Stimulated activated naive CD8-positive, alpha-beta T cell treated with anti-CD3 and anti-CD28 coated beads, Interleukin-15, amount 100 ng/mL, for 72 hours (primary cell): ENCODE measurements at regions not wholly inside any gene's neighbourhood (a gene's known extent, or its start where the extent isn't known, plus 50 kb on each side); places are given as distances from the start of the nearest gene placed in this dataset.
A peak's percentile ranks its signal among the peaks of the same experiment; 100 is the strongest.
"Not testable (repeated sequence)": the region's sequence is repeated elsewhere in the genome, so short reads cannot be mapped to it uniquely, and the experiment has no call there.

Source experiments
- ATAC-seq: fragments of 150-1000 bp; cut with Tn5 transposase; 2 replicates; pipeline ENCODE4 v1.10.0; 2021; ENCODE audit warnings: mild to moderate bottlenecking, moderate library complexity
- DNase-seq, 2 donors: peaks; one replicate each; pipeline ENCODE4 v3.0.0; 2021 to 2022
- H3K27ac Mint-ChIP-seq, 2 donors: one replicate each; pipeline ENCODE4 v1.8.0; 2022; ENCODE audit warnings: mild to moderate bottlenecking in 2 of 2, mixed read lengths in 2 of 2, moderate library complexity in 2 of 2
- H3K27me3 Mint-ChIP-seq: one replicate; pipeline ENCODE4 v1.8.0; 2022; ENCODE audit warnings: mixed read lengths
- H3K4me1 Mint-ChIP-seq: one replicate; pipeline ENCODE4 v1.8.0; 2022; ENCODE audit warnings: mild to moderate bottlenecking, mixed read lengths
- H3K4me3 Mint-ChIP-seq, 2 donors: one replicate each; pipeline ENCODE4 v1.8.0; 2022; ENCODE audit warnings: mild to moderate bottlenecking in 2 of 2, mixed read lengths in 2 of 2, moderate library complexity in 1 of 2
- H3K9me3 Mint-ChIP-seq, 2 donors: one replicate each; pipeline ENCODE4 v1.8.0; 2022; ENCODE audit warnings: mixed read lengths in 2 of 2

DNA sequence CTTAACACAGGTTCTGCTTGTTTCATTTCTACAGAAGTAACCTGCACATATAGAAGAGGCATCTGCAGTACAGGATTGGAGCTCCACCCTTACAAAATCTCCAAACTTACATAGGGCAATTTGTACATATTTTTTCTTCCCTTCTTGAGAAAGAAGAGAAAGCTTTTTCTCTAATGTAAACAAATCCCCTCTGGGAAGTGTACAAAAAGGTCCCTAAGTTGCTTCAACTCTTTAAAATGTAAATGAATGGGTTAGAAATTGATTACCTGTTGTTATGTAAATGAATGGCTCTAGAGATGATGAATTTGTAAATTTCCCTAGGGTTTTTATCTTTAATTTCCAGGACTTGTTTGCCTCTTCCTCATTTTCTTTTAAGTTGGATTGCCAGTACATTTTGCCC is 1183.7 kb downstream of the MRPL39 start:
- Mint-ChIP-seq H3K9me3 (peaks cover 8 to 12% of the 10 kb centered on the region in 2 donors), H3K4me1 (no peaks in the 10 kb centered on the region), H3K27ac (no peak overlapping the region), H3K4me3 (no peak overlapping the region), H3K27me3 (no peaks in the 10 kb centered on the region)
- DNase-seq (no peak), ATAC-seq (no peak)

- H3K4me3 Mint-ChIP-seq, result no peak overlapping the region
- peaks cover 16 to 24% of the 10 kb centered on the region in 2 donors for H3K9me3 Mint-ChIP-seq
- H3K4me1 Mint-ChIP-seq, result no peaks in the 10 kb centered on the region
- H3K27ac Mint-ChIP-seq, result peak overlapping the region in 1 of 2 donors; percentile 74
- H3K27me3 Mint-ChIP-seq, result no peaks in the 10 kb centered on the region
- ATAC-seq, result no peak
- DNase-seq, result no peak
These were observed 1186.6 kb downstream of the MRPL39 start for GRCh38 chr21:24420689-24421088.

DNA sequence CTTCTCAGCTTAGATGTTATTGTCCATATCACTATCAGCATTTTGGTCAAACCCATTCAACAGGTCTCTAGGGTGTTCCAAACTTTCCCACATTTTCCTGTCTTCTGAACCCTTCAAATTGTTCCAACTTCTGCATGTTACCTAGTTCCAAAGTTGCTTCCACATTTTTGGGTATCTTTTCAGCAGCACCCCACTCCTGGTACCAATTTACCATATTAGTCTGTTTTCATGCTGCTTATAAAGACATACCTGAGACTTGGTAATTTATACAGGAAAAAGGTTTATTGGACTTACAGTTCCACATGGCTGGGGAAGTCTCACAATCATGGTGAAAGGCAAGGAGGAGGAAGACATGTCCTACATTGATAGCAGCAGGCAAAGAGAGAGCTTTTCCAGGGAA is 1187.6 kb downstream of the MRPL39 start:
- DNase-seq, H3K4me1 Mint-ChIP-seq, H3K4me3 Mint-ChIP-seq, H3K27ac Mint-ChIP-seq, ATAC-seq, H3K27me3 Mint-ChIP-seq: not testable (repeated sequence)
- H3K9me3 Mint-ChIP-seq, result peaks cover 16 to 24% of the 10 kb centered on the region in 2 donors

DNA sequence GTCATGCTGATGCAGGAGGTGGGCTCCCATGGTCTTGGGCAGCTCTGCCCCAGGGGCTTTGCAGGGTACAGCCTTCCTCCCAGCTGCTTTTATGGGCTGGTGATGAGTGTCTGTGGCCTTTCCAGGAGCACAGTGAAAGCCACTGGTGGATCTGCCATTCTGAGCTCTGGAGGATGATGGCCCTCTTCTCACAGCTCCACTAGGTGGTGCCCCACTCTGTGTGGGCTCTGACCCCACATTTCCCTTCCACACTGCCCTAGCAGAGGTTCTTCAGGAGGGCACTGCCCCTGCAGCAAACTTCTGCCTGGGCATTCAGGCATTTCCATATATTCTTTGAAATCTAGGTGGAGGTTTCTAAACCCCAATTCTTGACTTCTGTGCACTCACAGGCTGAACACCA is 1188.6 kb downstream of the MRPL39 start:
- Mint-ChIP-seq H3K9me3 (peaks cover 16 to 24% of the 10 kb centered on the region in 2 donors), H3K4me3 (no peak overlapping the region), H3K4me1 (no peaks in the 10 kb centered on the region), H3K27me3 (no peaks in the 10 kb centered on the region), H3K27ac (no peak overlapping the region)
- ATAC-seq (no peak), DNase-seq (no peak)

DNA sequence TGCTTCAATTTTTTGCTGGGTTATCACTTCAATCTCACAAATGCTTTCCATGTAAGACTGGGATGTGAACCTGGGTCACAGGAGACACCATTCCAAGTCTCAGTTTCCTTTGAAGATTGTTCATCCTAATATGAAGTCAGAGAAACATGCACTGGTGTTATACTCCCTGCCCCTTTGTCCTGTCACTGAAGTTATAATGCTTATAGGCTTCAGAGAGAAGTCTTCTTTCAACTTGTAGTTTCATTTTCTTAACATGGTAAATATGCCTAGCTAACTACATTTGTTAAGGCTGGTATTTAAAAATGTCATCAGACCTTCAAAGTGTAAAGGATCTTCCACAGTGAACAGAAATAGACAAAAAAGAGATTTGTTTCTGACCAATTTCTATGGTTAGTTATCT is 1195.9 kb downstream of the MRPL39 start:
- Mint-ChIP-seq H3K4me1 (no peaks in the 10 kb centered on the region), H3K27ac (no peak overlapping the region), H3K27me3 (no peaks in the 10 kb centered on the region), H3K9me3 (peaks cover 0 to 3% of the 10 kb centered on the region in 2 donors), H3K4me3 (no peak overlapping the region)
- DNase-seq (no peak), ATAC-seq (no peak)

- no peak overlapping the region for H3K27ac Mint-ChIP-seq
- H3K4me3 Mint-ChIP-seq, result no peak overlapping the region
- no peaks in the 10 kb centered on the region for H3K27me3 Mint-ChIP-seq
- ATAC-seq (no peak), DNase-seq (no peak)
- no peaks in the 10 kb centered on the region for H3K9me3 Mint-ChIP-seq
- no peaks in the 10 kb centered on the region for H3K4me1 Mint-ChIP-seq
These were observed 1204.1 kb downstream of the MRPL39 start for GRCh38 chr21:24403221-24403620.

GRCh38 chr21:24395320-24395923 is 1211.9 kb downstream of the MRPL39 start:
- H3K27me3 Mint-ChIP-seq, result no peaks in the 10 kb centered on the region
- H3K4me3 Mint-ChIP-seq, result no peak overlapping the region
- no peaks in the 10 kb centered on the region for H3K4me1 Mint-ChIP-seq
- DNase-seq (no peak), ATAC-seq (no peak)
- H3K9me3 Mint-ChIP-seq, result no peaks in the 10 kb centered on the region
- H3K27ac Mint-ChIP-seq, result no peak overlapping the region

- DNase-seq (peak in 1 of 2 donors; percentile 31), ATAC-seq (peak; percentile 60)
- Mint-ChIP-seq H3K4me3 (no peak overlapping the region), H3K9me3 (peaks cover 0 to 1% of the 10 kb centered on the region in 2 donors), H3K27me3 (no peaks in the 10 kb centered on the region), H3K27ac (peak overlapping the region in 1 of 2 donors; percentile 57), H3K4me1 (peaks cover 6% of the 10 kb centered on the region)
These were observed 1232.1 kb downstream of the MRPL39 start for GRCh38 chr21:24375201-24375600.

DNA sequence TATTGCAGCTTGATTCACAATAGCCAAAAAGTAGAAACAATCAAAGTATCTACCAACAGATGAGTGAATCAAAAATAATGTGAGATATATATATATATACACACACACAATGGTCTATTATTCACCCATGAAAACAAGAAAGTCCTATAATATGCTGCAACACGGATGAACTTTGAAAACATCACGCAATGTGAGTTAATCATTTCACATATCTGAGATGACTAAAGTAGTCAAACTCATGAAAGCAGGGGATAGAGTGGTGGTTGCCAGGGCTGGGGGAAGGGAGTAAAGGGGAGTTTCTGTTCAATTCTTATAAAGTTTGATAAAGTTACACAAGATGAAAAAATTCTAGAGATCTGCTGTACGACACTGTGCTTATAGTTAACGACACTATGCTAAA is 1234.8 kb downstream of the MRPL39 start:
- H3K4me3 Mint-ChIP-seq, result no peak overlapping the region
- no peak for ATAC-seq
- H3K27ac Mint-ChIP-seq, result no peak overlapping the region
- H3K4me1 Mint-ChIP-seq, result peaks cover 6% of the 10 kb centered on the region
- no peaks in the 10 kb centered on the region for H3K27me3 Mint-ChIP-seq
- no peak for DNase-seq
- no peaks in the 10 kb centered on the region for H3K9me3 Mint-ChIP-seq

GRCh38 chr21:24369746-24370145 is 1237.5 kb downstream of the MRPL39 start:
- no peak overlapping the region for H3K27ac Mint-ChIP-seq

GRCh38 chr21:24369278-24369677 is 1238.0 kb downstream of the MRPL39 start:
- Mint-ChIP-seq H3K27ac (no peak overlapping the region), H3K9me3 (no peaks in the 10 kb centered on the region), H3K4me1 (no peaks in the 10 kb centered on the region), H3K27me3 (no peaks in the 10 kb centered on the region), H3K4me3 (no peak overlapping the region)
- ATAC-seq (no peak), DNase-seq (no peak)

More at GRCh38 chr21:24369746-24370145, 1237.5 kb downstream of the MRPL39 start:
- Mint-ChIP-seq H3K27me3 (no peaks in the 10 kb centered on the region), H3K4me3 (no peak overlapping the region), H3K4me1 (no peaks in the 10 kb centered on the region), H3K9me3 (no peaks in the 10 kb centered on the region)
- ATAC-seq, result no peak
- DNase-seq, result no peak

- ATAC-seq (no peak), DNase-seq (no peak)
- Mint-ChIP-seq H3K27ac (no peak overlapping the region), H3K27me3 (no peaks in the 10 kb centered on the region), H3K9me3 (no peaks in the 10 kb centered on the region), H3K4me1 (no peaks in the 10 kb centered on the region), H3K4me3 (no peak overlapping the region)
These were observed 1239.3 kb downstream of the MRPL39 start for GRCh38 chr21:24367936-24368335.

DNA sequence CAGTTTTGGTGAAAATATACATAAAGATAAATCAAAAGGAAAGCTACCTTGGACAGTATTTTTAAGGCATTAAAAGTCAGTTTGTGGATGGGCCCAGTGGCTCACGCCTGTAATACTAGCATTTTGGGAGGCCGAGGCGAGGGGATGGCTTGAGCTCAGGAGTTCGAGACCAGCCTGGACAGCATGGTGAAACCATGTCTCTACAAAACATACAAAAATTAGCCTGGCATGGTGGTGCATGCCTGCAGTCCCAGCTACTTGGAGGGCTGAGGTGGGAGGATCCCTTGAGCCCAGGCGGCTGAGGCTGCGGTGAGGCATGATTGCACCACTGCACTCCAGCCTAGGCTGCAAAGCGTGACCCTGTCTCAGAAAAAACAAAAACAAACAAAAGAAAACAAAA is 1253.8 kb downstream of the MRPL39 start:
- Mint-ChIP-seq H3K4me3 (no peak overlapping the region), H3K4me1 (no peaks in the 10 kb centered on the region), H3K27me3 (no peaks in the 10 kb centered on the region), H3K9me3 (no peaks in the 10 kb centered on the region), H3K27ac (no peak overlapping the region)
- ATAC-seq (no peak), DNase-seq (no peak)

- ATAC-seq, result no peak
- no peaks in the 10 kb centered on the region for H3K9me3 Mint-ChIP-seq
These were observed 1267.9 kb downstream of the MRPL39 start for GRCh38 chr21:24339406-24339805.

DNA sequence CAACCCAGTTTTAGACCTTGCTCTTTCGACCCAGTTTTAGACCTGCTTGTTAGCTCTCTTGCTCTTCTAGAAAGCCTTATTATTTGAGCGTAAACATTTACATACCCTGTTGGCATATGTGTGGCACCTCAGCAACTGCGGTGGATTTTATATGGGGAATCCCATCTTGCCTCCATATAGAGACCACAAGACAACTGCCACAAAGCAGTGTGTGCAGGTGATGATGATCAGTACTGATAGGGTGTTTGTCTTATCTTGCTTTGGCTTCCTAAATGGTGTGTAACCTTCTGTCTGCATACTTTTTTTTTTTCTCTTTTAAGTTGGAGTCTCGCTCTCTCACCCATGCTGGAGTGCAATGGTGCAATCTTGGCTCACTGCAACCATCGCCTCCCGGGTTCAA is 1270.8 kb downstream of the MRPL39 start:
- DNase-seq (no peak), ATAC-seq (no peak)
- Mint-ChIP-seq H3K9me3 (no peaks in the 10 kb centered on the region), H3K27me3 (no peaks in the 10 kb centered on the region), H3K4me1 (no peaks in the 10 kb centered on the region), H3K4me3 (no peak overlapping the region), H3K27ac (no peak overlapping the region)

More at GRCh38 chr21:24339406-24339805, 1267.9 kb downstream of the MRPL39 start:
- no peak overlapping the region for H3K27ac Mint-ChIP-seq
- DNase-seq, result no peak
- H3K27me3 Mint-ChIP-seq, result no peaks in the 10 kb centered on the region
- no peaks in the 10 kb centered on the region for H3K4me1 Mint-ChIP-seq
- no peak overlapping the region for H3K4me3 Mint-ChIP-seq

- Mint-ChIP-seq H3K9me3 (no peaks in the 10 kb centered on the region), H3K27ac (no peak overlapping the region), H3K27me3 (no peaks in the 10 kb centered on the region), H3K4me1 (no peaks in the 10 kb centered on the region), H3K4me3 (no peak overlapping the region)
- ATAC-seq (no peak), DNase-seq (no peak)
These were observed 1283.7 kb downstream of the MRPL39 start for GRCh38 chr21:24323536-24323935.

- H3K9me3 Mint-ChIP-seq, result no peaks in the 10 kb centered on the region
- no peak overlapping the region for H3K27ac Mint-ChIP-seq
- no peaks in the 10 kb centered on the region for H3K4me1 Mint-ChIP-seq
- DNase-seq, result no peak
- H3K27me3 Mint-ChIP-seq, result no peaks in the 10 kb centered on the region
- ATAC-seq, result no peak
- H3K4me3 Mint-ChIP-seq, result no peak overlapping the region
These were observed 1290.9 kb downstream of the MRPL39 start for GRCh38 chr21:24316277-24316922.
